Mesendoderm (in vitro differentiated cells): ENCODE measurements at regions not wholly inside any gene's neighbourhood (a gene's known extent, or its start where the extent isn't known, plus 50 kb on each side); places are given as distances from the start of the nearest gene placed in this dataset.

Source experiments
- DNase-seq: peaks from one replicate; pipeline ENCODE4 v3.0.0; 2013
- H2AK5ac ChIP-seq: 2 replicates; pipeline ENCODE4 v1.6.1; 2013; ENCODE audit warnings: low read length, inconsistent platforms
- H2BK120ac ChIP-seq: 2 replicates; pipeline ENCODE4 v1.6.1; 2013; ENCODE audit warnings: low read depth, mild to moderate bottlenecking, low read length, moderate library complexity, mixed read lengths
- H2BK15ac ChIP-seq: replicated peaks from 2 replicates; pipeline ENCODE4 v1.6.1; 2013; ENCODE audit warnings: low read depth, mild to moderate bottlenecking, moderate library complexity
- H2BK5ac ChIP-seq: 2 replicates; pipeline ENCODE4 v1.6.1; 2013; ENCODE audit warnings: low read length, inconsistent platforms
- H3K18ac ChIP-seq: 2 replicates; pipeline ENCODE4 v1.6.1; 2013; ENCODE audit warnings: mild to moderate bottlenecking, low read length, mixed read lengths
- H3K23ac ChIP-seq: one replicate; pipeline ENCODE4 v1.6.1; 2013; ENCODE audit warnings: low read length
- H3K27ac ChIP-seq: 2 replicates; pipeline ENCODE4 v1.5.1; 2013; ENCODE audit warnings: low read depth, mild to moderate bottlenecking, inconsistent platforms, low read length, moderate library complexity
- H3K27me3 ChIP-seq: 2 replicates; pipeline ENCODE4 v1.6.1; 2013; ENCODE audit warnings: low read length, control low read depth, mild to moderate bottlenecking, inconsistent platforms; ENCODE audit not compliant: insufficient read depth, poor library complexity
- H3K36me3 ChIP-seq: 2 replicates; pipeline ENCODE4 v1.6.1; 2013; ENCODE audit warnings: low read length, inconsistent platforms; ENCODE audit not compliant: control insufficient read depth, insufficient read depth
- H3K4ac ChIP-seq: one replicate; pipeline ENCODE4 v1.6.1; 2013; ENCODE audit warnings: low read depth, mild to moderate bottlenecking, low read length, moderate library complexity
- H3K4me1 ChIP-seq: 2 replicates; pipeline ENCODE4 v1.6.1; 2013; ENCODE audit warnings: low read depth, low read length, inconsistent platforms; ENCODE audit not compliant: control insufficient read depth
- H3K4me2 ChIP-seq: 2 replicates; pipeline ENCODE4 v1.6.1; 2013; ENCODE audit warnings: low read length
- H3K4me3 ChIP-seq: 2 replicates; pipeline ENCODE4 v1.5.1; 2013; ENCODE audit warnings: mild to moderate bottlenecking, low read length
- H3K56ac ChIP-seq: one replicate; pipeline ENCODE4 v1.6.1; 2013; ENCODE audit warnings: low read length
- H3K79me1 ChIP-seq: 2 replicates; pipeline ENCODE4 v1.6.1; 2013; ENCODE audit warnings: low read length, inconsistent platforms
- H3K79me2 ChIP-seq: 2 replicates; pipeline ENCODE4 v1.6.1; 2013; ENCODE audit warnings: mild to moderate bottlenecking, low read length; ENCODE audit not compliant: control insufficient read depth, insufficient read depth
- H3K9ac ChIP-seq: 2 replicates; pipeline ENCODE4 v1.6.1; 2013; ENCODE audit warnings: low read length, inconsistent platforms
- H4K5ac ChIP-seq: one replicate; pipeline ENCODE4 v1.6.1; 2013; ENCODE audit warnings: low read length
- H4K8ac ChIP-seq: one replicate; pipeline ENCODE4 v1.6.1; 2013; ENCODE audit warnings: low read depth, mild to moderate bottlenecking, control low read depth, low read length, moderate library complexity
- WGBS: extraction: QIAGEN DNeasy Blood & Tissue Kit; methylation state at CpG from one replicate; pipeline ENCODE4 v1.1.7; 2013; ENCODE audit warnings: low lambda C conversion rate, missing lambda C conversion rate; ENCODE audit not compliant: insufficient coverage; ENCODE audit errors: extremely low coverage; 5-methylcytosine and 5-hydroxymethylcytosine counted together

GRCh38 chr9:82716821-82717220, 346.1 kb downstream of the RASEF start:
- H3K27me3 ChIP-seq: no peaks in the 10 kb centered on the region
- no peak overlapping the region for H3K27ac ChIP-seq
- no peak for DNase-seq
- H3K36me3 ChIP-seq: no peaks in the 10 kb centered on the region
- WGBS: no CpG with 5 or more reads among the region's 2 CpGs
- H3K9ac ChIP-seq: no peak overlapping the region
- no peak overlapping the region for H2BK120ac ChIP-seq
- H3K4me1 ChIP-seq: peaks cover 3% of the 10 kb centered on the region
- no peaks in the 10 kb centered on the region for H3K79me1 ChIP-seq
- no peak overlapping the region for H4K8ac ChIP-seq
- H3K4me2 ChIP-seq: no peak overlapping the region
- H3K56ac ChIP-seq: no peak overlapping the region
- no peak overlapping the region for H3K18ac ChIP-seq
- no peaks in the 10 kb centered on the region for H3K79me2 ChIP-seq
- H3K23ac ChIP-seq: no peak overlapping the region
- no peak overlapping the region for H2AK5ac ChIP-seq
- no peak overlapping the region for H3K4me3 ChIP-seq
- H2BK5ac ChIP-seq: no peak overlapping the region
- no peak overlapping the region for H2BK15ac ChIP-seq
- no peak overlapping the region for H3K4ac ChIP-seq
- no peak overlapping the region for H4K5ac ChIP-seq

GRCh38 chr9:82720515-82720914, 342.4 kb downstream of the RASEF start:
- no peak for DNase-seq
- Histone ChIP-seq H2BK15ac (no peak overlapping the region), H3K4ac (no peak overlapping the region), H2BK120ac (no peak overlapping the region), H3K27me3 (no peaks in the 10 kb centered on the region), H3K56ac (no peak overlapping the region), H2BK5ac (no peak overlapping the region), H3K79me1 (no peaks in the 10 kb centered on the region), H3K4me3 (no peak overlapping the region), H2AK5ac (no peak overlapping the region), H4K5ac (no peak overlapping the region), H3K23ac (no peak overlapping the region), H3K4me1 (peaks cover 3% of the 10 kb centered on the region), H3K79me2 (no peaks in the 10 kb centered on the region), H3K9ac (no peak overlapping the region), H3K36me3 (no peaks in the 10 kb centered on the region), H3K27ac (no peak overlapping the region), H3K18ac (no peak overlapping the region), H4K8ac (no peak overlapping the region), H3K4me2 (no peak overlapping the region)
- WGBS: no CpG with 5 or more reads among the region's 1 CpG

GRCh38 chr9:82721593-82721992, 341.3 kb downstream of the RASEF start:
- H3K27me3 ChIP-seq: no peaks in the 10 kb centered on the region
- no peaks in the 10 kb centered on the region for H3K79me2 ChIP-seq
- no peak overlapping the region for H3K27ac ChIP-seq
- DNase-seq: peak; percentile 39
- H2BK120ac ChIP-seq: no peak overlapping the region
- H2BK15ac ChIP-seq: no peak overlapping the region
- no peak overlapping the region for H4K8ac ChIP-seq
- no peak overlapping the region for H4K5ac ChIP-seq
- no peak overlapping the region for H2AK5ac ChIP-seq
- H3K4me2 ChIP-seq: no peak overlapping the region
- no peak overlapping the region for H3K18ac ChIP-seq
- no peak overlapping the region for H3K4me3 ChIP-seq
- H3K36me3 ChIP-seq: no peaks in the 10 kb centered on the region
- H3K79me1 ChIP-seq: no peaks in the 10 kb centered on the region
- H3K56ac ChIP-seq: no peak overlapping the region
- no peak overlapping the region for H3K4ac ChIP-seq
- no peak overlapping the region for H2BK5ac ChIP-seq
- no peak overlapping the region for H3K23ac ChIP-seq
- WGBS: no CpG with 5 or more reads among the region's 1 CpG
- no peak overlapping the region for H3K9ac ChIP-seq
- H3K4me1 ChIP-seq: peaks cover 3% of the 10 kb centered on the region

- H2BK120ac ChIP-seq: no peak overlapping the region
- no peak overlapping the region for H3K4me3 ChIP-seq
- H3K4me1 ChIP-seq: peaks cover 3% of the 10 kb centered on the region
- no peak overlapping the region for H4K8ac ChIP-seq
- H3K27me3 ChIP-seq: no peaks in the 10 kb centered on the region
- no peak overlapping the region for H3K18ac ChIP-seq
- peak; percentile 81 for DNase-seq
- no peaks in the 10 kb centered on the region for H3K79me2 ChIP-seq
- no peak overlapping the region for H3K23ac ChIP-seq
- H2AK5ac ChIP-seq: no peak overlapping the region
- H3K4me2 ChIP-seq: no peak overlapping the region
- H2BK15ac ChIP-seq: no peak overlapping the region
- H3K9ac ChIP-seq: no peak overlapping the region
- H3K79me1 ChIP-seq: no peaks in the 10 kb centered on the region
- H4K5ac ChIP-seq: no peak overlapping the region
- H3K56ac ChIP-seq: no peak overlapping the region
- no CpG with 5 or more reads among the region's 1 CpG for WGBS
- no peak overlapping the region for H2BK5ac ChIP-seq
- no peak overlapping the region for H3K27ac ChIP-seq
- no peaks in the 10 kb centered on the region for H3K36me3 ChIP-seq
- no peak overlapping the region for H3K4ac ChIP-seq
Measured at GRCh38 chr9:82722051-82722450, 340.9 kb downstream of the RASEF start.

GRCh38 chr9:82722561-82722960, 340.4 kb downstream of the RASEF start:
- H3K4ac ChIP-seq: no peak overlapping the region
- H4K8ac ChIP-seq: no peak overlapping the region
- H3K79me2 ChIP-seq: no peaks in the 10 kb centered on the region
- H4K5ac ChIP-seq: no peak overlapping the region
- no peak overlapping the region for H3K56ac ChIP-seq
- no peak for DNase-seq
- H2BK15ac ChIP-seq: no peak overlapping the region
- H3K79me1 ChIP-seq: no peaks in the 10 kb centered on the region
- no peak overlapping the region for H3K27ac ChIP-seq
- H3K18ac ChIP-seq: no peak overlapping the region
- H3K4me2 ChIP-seq: no peak overlapping the region
- H3K36me3 ChIP-seq: no peaks in the 10 kb centered on the region
- no peak overlapping the region for H2AK5ac ChIP-seq
- H3K4me3 ChIP-seq: no peak overlapping the region
- H3K9ac ChIP-seq: no peak overlapping the region
- H2BK5ac ChIP-seq: no peak overlapping the region
- no peak overlapping the region for H2BK120ac ChIP-seq
- H3K23ac ChIP-seq: no peak overlapping the region
- H3K27me3 ChIP-seq: no peaks in the 10 kb centered on the region
- peaks cover 3% of the 10 kb centered on the region for H3K4me1 ChIP-seq
- WGBS: no CpG with 5 or more reads among the region's 2 CpGs

- Histone ChIP-seq H3K4me2 (no peak overlapping the region), H3K4me3 (no peak overlapping the region), H3K36me3 (no peaks in the 10 kb centered on the region), H3K9ac (no peak overlapping the region), H4K8ac (no peak overlapping the region), H3K79me1 (no peaks in the 10 kb centered on the region), H3K27ac (no peak overlapping the region), H3K79me2 (no peaks in the 10 kb centered on the region), H4K5ac (no peak overlapping the region), H3K56ac (no peak overlapping the region), H3K4me1 (no peaks in the 10 kb centered on the region), H3K18ac (no peak overlapping the region), H3K27me3 (no peaks in the 10 kb centered on the region), H2BK120ac (no peak overlapping the region), H2AK5ac (no peak overlapping the region), H2BK5ac (no peak overlapping the region), H3K23ac (no peak overlapping the region), H2BK15ac (no peak overlapping the region), H3K4ac (no peak overlapping the region)
- DNase-seq: no peak
- no CpG with 5 or more reads among the region's 6 CpGs for WGBS
Measured at GRCh38 chr9:82726424-82727276, 336.3 kb downstream of the RASEF start.
